Heart left ventricle (tissue), 13 donors: ENCODE measurements at regions not wholly inside any gene's neighbourhood (a gene's known extent, or its start where the extent isn't known, plus 50 kb on each side); places are given as distances from the start of the nearest gene placed in this dataset.

Source experiments
- POLR2A ChIP-seq, 2 donors: fragments of 450-650 bp; IDR thresholded peaks; one replicate each; pipeline ENCODE4 v1.6.1; 2017; ENCODE audit warnings: antibody characterized with exemption in 2 of 2, mild to moderate bottlenecking in 2 of 2, moderate library complexity in 2 of 2
- TF ChIP-seq, protein P1 (sequence below), 12 donors: fragments of 200-600 bp; sonication (generic) in 4 of 12; IDR thresholded peaks; one replicate each; pipeline versions ENCODE4 v1.5.0 to v1.8.0; 2018 to 2022; ENCODE audit warnings: antibody characterized with exemption in 12 of 12, mild to moderate bottlenecking in 5 of 12
- donor health status: ischemic (EF 13 %, LVEDD 7.1; RV severe dilation, severe dysfunction).
- donor health status: DM: no; HTN: yes; CAD: no.
- donor health status: DM: no; HTN: no; CAD: no.
- donor health status: ischemic (EF 25% LVEDD 6.9; RV normal size, moderate dysfunction).
- donor health status: ischemic (EF 25% LVEDD 5.7; RV mildly dilated, moderate dysfunction).
- donor health status: ischemic (EF 35%, LVEDD 5.7; RV mildly dilated, moderate dysfunction).
- donor health status: nonischemic (EF 11% LVEDD 7.7; RV severe dilation, severe dysfunction).
- donor health status: DM: yes; HTN: yes; CAD: no.
- donor health status: PGD.
- donor health status: ischemic (EF 29% LVEDD 5.4; RV normal size, mild dysfunction).
- donor health status: nonischemic (EF 23%, LVEDD 6.1; RV moderate dilation, normal function).

DNA sequence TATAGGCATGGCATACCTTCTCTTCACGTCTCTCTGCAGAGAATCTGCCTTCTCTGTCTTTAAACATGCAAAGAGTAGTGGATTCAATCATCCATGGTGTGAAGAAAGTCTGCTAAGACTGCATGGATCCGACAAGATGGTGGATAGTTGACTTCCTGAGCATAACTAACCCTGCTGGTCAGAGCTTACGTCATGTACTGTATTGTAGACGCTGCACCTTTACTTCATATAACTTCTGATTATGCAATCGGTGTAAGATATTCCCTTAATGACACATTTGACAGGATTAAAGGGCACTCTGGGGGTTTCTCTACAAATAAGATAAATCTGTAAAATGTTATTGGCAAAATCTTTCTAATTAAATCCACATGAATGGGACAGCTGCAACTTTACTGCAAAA, 240.3 kb upstream of the NREP start:
- TF ChIP-seq, protein P1, sequence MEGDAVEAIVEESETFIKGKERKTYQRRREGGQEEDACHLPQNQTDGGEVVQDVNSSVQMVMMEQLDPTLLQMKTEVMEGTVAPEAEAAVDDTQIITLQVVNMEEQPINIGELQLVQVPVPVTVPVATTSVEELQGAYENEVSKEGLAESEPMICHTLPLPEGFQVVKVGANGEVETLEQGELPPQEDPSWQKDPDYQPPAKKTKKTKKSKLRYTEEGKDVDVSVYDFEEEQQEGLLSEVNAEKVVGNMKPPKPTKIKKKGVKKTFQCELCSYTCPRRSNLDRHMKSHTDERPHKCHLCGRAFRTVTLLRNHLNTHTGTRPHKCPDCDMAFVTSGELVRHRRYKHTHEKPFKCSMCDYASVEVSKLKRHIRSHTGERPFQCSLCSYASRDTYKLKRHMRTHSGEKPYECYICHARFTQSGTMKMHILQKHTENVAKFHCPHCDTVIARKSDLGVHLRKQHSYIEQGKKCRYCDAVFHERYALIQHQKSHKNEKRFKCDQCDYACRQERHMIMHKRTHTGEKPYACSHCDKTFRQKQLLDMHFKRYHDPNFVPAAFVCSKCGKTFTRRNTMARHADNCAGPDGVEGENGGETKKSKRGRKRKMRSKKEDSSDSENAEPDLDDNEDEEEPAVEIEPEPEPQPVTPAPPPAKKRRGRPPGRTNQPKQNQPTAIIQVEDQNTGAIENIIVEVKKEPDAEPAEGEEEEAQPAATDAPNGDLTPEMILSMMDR (IDR thresholded peaks at IDR 0.05): no peak
- TF ChIP-seq POLR2A (IDR thresholded peaks at IDR 0.05): no peak
